Daoy (cell line): ENCODE measurements at regions not wholly inside any gene's neighbourhood (a gene's known extent, or its start where the extent isn't known, plus 50 kb on each side); places are given as distances from the start of the nearest gene placed in this dataset.
"Not testable (repeated sequence)": the region's sequence is repeated elsewhere in the genome, so short reads cannot be mapped to it uniquely, and the experiment has no call there.

ENCODE experiments used
- DNase-seq: peaks from one replicate; pipeline ENCODE4 v3.0.0-alpha.2; 2015; ENCODE audit warnings: low read depth

GRCh38 chr6:15927531-15928225, 201.2 kb upstream of the MYLIP start:
- DNase-seq = no peak

- DNase-seq = no peak
Measured at GRCh38 chr6:15926256-15926655, 202.6 kb upstream of the MYLIP start.

GRCh38 chr6:15924893-15925292, 204.0 kb upstream of the MYLIP start:
- DNase-seq = no peak

- peak; percentile 11 for DNase-seq
Measured at GRCh38 chr6:15922510-15923250, 206.2 kb upstream of the MYLIP start.

GRCh38 chr6:15921243-15921642, 207.6 kb upstream of the MYLIP start:
- no peak for DNase-seq

GRCh38 chr6:15916581-15916980, 212.3 kb upstream of the MYLIP start:
- DNase-seq = no peak

GRCh38 chr6:15915508-15916178, 213.2 kb upstream of the MYLIP start:
- DNase-seq = no peak

GRCh38 chr6:15914553-15914952, 214.3 kb upstream of the MYLIP start:
- no peak for DNase-seq

GRCh38 chr6:15913573-15913972, 215.3 kb upstream of the MYLIP start:
- no peak for DNase-seq

GRCh38 chr6:15912505-15913400, 216.1 kb upstream of the MYLIP start:
- no peak for DNase-seq

- DNase-seq = no peak
Measured at GRCh38 chr6:15911753-15912504, 217.0 kb upstream of the MYLIP start.

GRCh38 chr6:15909290-15910070, 219.4 kb upstream of the MYLIP start:
- no peak for DNase-seq

GRCh38 chr6:15908871-15909270, 220.0 kb upstream of the MYLIP start:
- DNase-seq = no peak

GRCh38 chr6:15907914-15908518, 220.9 kb upstream of the MYLIP start:
- DNase-seq = no peak

- DNase-seq = not testable (repeated sequence)
Measured at GRCh38 chr6:15907220-15907913, 221.5 kb upstream of the MYLIP start.

GRCh38 chr6:15906420-15907016, 222.4 kb upstream of the MYLIP start:
- no peak for DNase-seq

- no peak for DNase-seq
Measured at GRCh38 chr6:15905488-15906419, 223.1 kb upstream of the MYLIP start.
